ENCODE measurements at regions not wholly inside any gene's neighbourhood (a gene's known extent, or its start where the extent isn't known, plus 50 kb on each side); places are given as distances from the start of the nearest gene placed in this dataset.
"Not testable (repeated sequence)": the region's sequence is repeated elsewhere in the genome, so short reads cannot be mapped to it uniquely, and the experiment has no call there.

- intact Hi-C loops (cut with micrococcal nuclease), result no loop called here
Measured at GRCh38 chr13:80706164-80706471, 365.2 kb upstream of the SPRY2 start.

GRCh38 chr13:80705371-80706163, 364.6 kb upstream of the SPRY2 start:
- intact Hi-C loops (cut with micrococcal nuclease), result no loop called here

GRCh38 chr13:80704369-80704768, 363.4 kb upstream of the SPRY2 start:
- intact Hi-C loops (cut with micrococcal nuclease), result no loop called here

- intact Hi-C loops (cut with micrococcal nuclease), result no loop called here
Measured at GRCh38 chr13:80695841-80696240, 354.9 kb upstream of the SPRY2 start.

GRCh38 chr13:80691814-80692213, 350.9 kb upstream of the SPRY2 start:
- intact Hi-C loops (cut with micrococcal nuclease), result not testable (repeated sequence)

GRCh38 chr13:80690208-80690607, 349.3 kb upstream of the SPRY2 start:
- intact Hi-C loops (cut with micrococcal nuclease), result no loop called here

- intact Hi-C loops (cut with micrococcal nuclease), result no loop called here
Measured at GRCh38 chr13:80688593-80688992, 347.7 kb upstream of the SPRY2 start.

- intact Hi-C loops (cut with micrococcal nuclease), result no loop called here
Measured at GRCh38 chr13:80685942-80686341, 345.0 kb upstream of the SPRY2 start.

GRCh38 chr13:80684217-80684991, 343.5 kb upstream of the SPRY2 start:
- intact Hi-C loops (cut with micrococcal nuclease), result no loop called here

- intact Hi-C loops (cut with micrococcal nuclease), result no loop called here
Measured at GRCh38 chr13:80680786-80681366, 339.9 kb upstream of the SPRY2 start.

GRCh38 chr13:80679423-80679822, 338.5 kb upstream of the SPRY2 start:
- intact Hi-C loops (cut with micrococcal nuclease), result no loop called here

GRCh38 chr13:80677227-80677626, 336.3 kb upstream of the SPRY2 start:
- intact Hi-C loops (cut with micrococcal nuclease), result no loop called here

GRCh38 chr13:80675442-80675841, 334.5 kb upstream of the SPRY2 start:
- intact Hi-C loops (cut with micrococcal nuclease), result not testable (repeated sequence)

- intact Hi-C loops (cut with micrococcal nuclease), result no loop called here
Measured at GRCh38 chr13:80671773-80672172, 330.8 kb upstream of the SPRY2 start.

GRCh38 chr13:80669112-80669511, 328.2 kb upstream of the SPRY2 start:
- intact Hi-C loops (cut with micrococcal nuclease), result no loop called here

- intact Hi-C loops (cut with micrococcal nuclease), result no loop called here
Measured at GRCh38 chr13:80668452-80668851, 327.5 kb upstream of the SPRY2 start.

- intact Hi-C loops (cut with micrococcal nuclease), result no loop called here
Measured at GRCh38 chr13:80666782-80667552, 326.0 kb upstream of the SPRY2 start.

GRCh38 chr13:80665792-80666333, 324.9 kb upstream of the SPRY2 start:
- intact Hi-C loops (cut with micrococcal nuclease), result no loop called here

- intact Hi-C loops (cut with micrococcal nuclease), result no loop called here
Measured at GRCh38 chr13:80664950-80665349, 324.0 kb upstream of the SPRY2 start.

GRCh38 chr13:80663788-80664187, 322.9 kb upstream of the SPRY2 start:
- intact Hi-C loops (cut with micrococcal nuclease), result no loop called here

- intact Hi-C loops (cut with micrococcal nuclease), result no loop called here
Measured at GRCh38 chr13:80658705-80659104, 317.8 kb upstream of the SPRY2 start.

All from T-helper 2 cell treated with Interferon-gamma antibody and Interleukin-4, amounts not matched to agents 100 ng/mL and 5 ng/mL, for 36 hours (primary cell).